ENCODE measurements at regions not wholly inside any gene's neighbourhood (a gene's known extent, or its start where the extent isn't known, plus 50 kb on each side); places are given as distances from the start of the nearest gene placed in this dataset.
"Not testable (repeated sequence)": the region's sequence is repeated elsewhere in the genome, so short reads cannot be mapped to it uniquely, and the experiment has no call there.

- in situ Hi-C loops (cut with HindIII; ENCODE audit: low pct_unique_long_range_greater_than_20kb, low sequenced_read_pairs) = no loop called here
- TF ChIP-seq JUND (IDR thresholded peaks at IDR 0.05; ENCODE audit: low read depth) = no peak
- DNase-seq (ENCODE audit: low read depth in 1 of 2, low spot score in 1 of 2) = no peak
Observed at GRCh38 chr2:239662413-239663120, 261.7 kb upstream of the HDAC4 start.

- in situ Hi-C loops (cut with HindIII; ENCODE audit: low pct_unique_long_range_greater_than_20kb, low sequenced_read_pairs) = no loop called here
- no peak for DNase-seq (ENCODE audit: low read depth in 1 of 2, low spot score in 1 of 2)
- TF ChIP-seq JUND (IDR thresholded peaks at IDR 0.05; ENCODE audit: low read depth) = no peak
Observed at GRCh38 chr2:239661334-239662312, 260.8 kb upstream of the HDAC4 start.

GRCh38 chr2:239660390-239661230 is 259.8 kb upstream of the HDAC4 start:
- in situ Hi-C loops (cut with HindIII; ENCODE audit: low pct_unique_long_range_greater_than_20kb, low sequenced_read_pairs) = no loop called here
- peak in 1 of 2 experiments; percentile 6 for DNase-seq (ENCODE audit: low read depth in 1 of 2, low spot score in 1 of 2)
- TF ChIP-seq JUND (IDR thresholded peaks at IDR 0.05; ENCODE audit: low read depth) = no peak

GRCh38 chr2:239657992-239658391 is 257.2 kb upstream of the HDAC4 start:
- TF ChIP-seq JUND (IDR thresholded peaks at IDR 0.05; ENCODE audit: low read depth) = no peak
- in situ Hi-C loops (cut with HindIII; ENCODE audit: low pct_unique_long_range_greater_than_20kb, low sequenced_read_pairs) = no loop called here
- no peak for DNase-seq (ENCODE audit: low read depth in 1 of 2, low spot score in 1 of 2)

GRCh38 chr2:239657236-239657635 is 256.4 kb upstream of the HDAC4 start:
- no peak for TF ChIP-seq JUND (IDR thresholded peaks at IDR 0.05; ENCODE audit: low read depth)
- in situ Hi-C loops (cut with HindIII; ENCODE audit: low pct_unique_long_range_greater_than_20kb, low sequenced_read_pairs) = no loop called here
- no peak for DNase-seq (ENCODE audit: low read depth in 1 of 2, low spot score in 1 of 2)

GRCh38 chr2:239654266-239654665 is 253.4 kb upstream of the HDAC4 start:
- DNase-seq (ENCODE audit: low read depth in 1 of 2, low spot score in 1 of 2) = no peak
- no peak for TF ChIP-seq JUND (IDR thresholded peaks at IDR 0.05; ENCODE audit: low read depth)
- in situ Hi-C loops (cut with HindIII; ENCODE audit: low pct_unique_long_range_greater_than_20kb, low sequenced_read_pairs) = no loop called here

- no peak for TF ChIP-seq JUND (IDR thresholded peaks at IDR 0.05; ENCODE audit: low read depth)
- in situ Hi-C loops (cut with HindIII; ENCODE audit: low pct_unique_long_range_greater_than_20kb, low sequenced_read_pairs) = no loop called here
- no peak for DNase-seq (ENCODE audit: low read depth in 1 of 2, low spot score in 1 of 2)
Observed at GRCh38 chr2:239651859-239652258, 251.0 kb upstream of the HDAC4 start.

- in situ Hi-C loops (cut with HindIII; ENCODE audit: low pct_unique_long_range_greater_than_20kb, low sequenced_read_pairs) = no loop called here
- TF ChIP-seq JUND (IDR thresholded peaks at IDR 0.05; ENCODE audit: low read depth) = no peak
- DNase-seq (ENCODE audit: low read depth in 1 of 2, low spot score in 1 of 2) = no peak
Observed at GRCh38 chr2:239650674-239651073, 249.9 kb upstream of the HDAC4 start.

- in situ Hi-C loops (cut with HindIII; ENCODE audit: low pct_unique_long_range_greater_than_20kb, low sequenced_read_pairs) = no loop called here
- DNase-seq (ENCODE audit: low read depth in 1 of 2, low spot score in 1 of 2) = no peak
- TF ChIP-seq JUND (IDR thresholded peaks at IDR 0.05; ENCODE audit: low read depth) = no peak
Observed at GRCh38 chr2:239649309-239649708, 248.5 kb upstream of the HDAC4 start.

GRCh38 chr2:239648607-239649006 is 247.8 kb upstream of the HDAC4 start:
- in situ Hi-C loops (cut with HindIII; ENCODE audit: low pct_unique_long_range_greater_than_20kb, low sequenced_read_pairs) = no loop called here
- TF ChIP-seq JUND (IDR thresholded peaks at IDR 0.05; ENCODE audit: low read depth) = no peak
- DNase-seq (ENCODE audit: low read depth in 1 of 2, low spot score in 1 of 2) = no peak

GRCh38 chr2:239647052-239647819 is 246.4 kb upstream of the HDAC4 start:
- no peak for TF ChIP-seq JUND (IDR thresholded peaks at IDR 0.05; ENCODE audit: low read depth)
- DNase-seq (ENCODE audit: low read depth in 1 of 2, low spot score in 1 of 2) = no peak
- in situ Hi-C loops (cut with HindIII; ENCODE audit: low pct_unique_long_range_greater_than_20kb, low sequenced_read_pairs) = no loop called here

- in situ Hi-C loops (cut with HindIII; ENCODE audit: low pct_unique_long_range_greater_than_20kb, low sequenced_read_pairs) = no loop called here
- DNase-seq (ENCODE audit: low read depth in 1 of 2, low spot score in 1 of 2) = no peak
- TF ChIP-seq JUND (IDR thresholded peaks at IDR 0.05; ENCODE audit: low read depth) = no peak
Observed at GRCh38 chr2:239646184-239646583, 245.4 kb upstream of the HDAC4 start.

GRCh38 chr2:239644594-239644993 is 243.8 kb upstream of the HDAC4 start:
- DNase-seq (ENCODE audit: low read depth in 1 of 2, low spot score in 1 of 2); in situ Hi-C loops (cut with HindIII; ENCODE audit: low pct_unique_long_range_greater_than_20kb, low sequenced_read_pairs): not testable (repeated sequence)
